ENCODE measurements at regions not wholly inside any gene's neighbourhood (a gene's known extent, or its start where the extent isn't known, plus 50 kb on each side); places are given as distances from the start of the nearest gene placed in this dataset.

DNA sequence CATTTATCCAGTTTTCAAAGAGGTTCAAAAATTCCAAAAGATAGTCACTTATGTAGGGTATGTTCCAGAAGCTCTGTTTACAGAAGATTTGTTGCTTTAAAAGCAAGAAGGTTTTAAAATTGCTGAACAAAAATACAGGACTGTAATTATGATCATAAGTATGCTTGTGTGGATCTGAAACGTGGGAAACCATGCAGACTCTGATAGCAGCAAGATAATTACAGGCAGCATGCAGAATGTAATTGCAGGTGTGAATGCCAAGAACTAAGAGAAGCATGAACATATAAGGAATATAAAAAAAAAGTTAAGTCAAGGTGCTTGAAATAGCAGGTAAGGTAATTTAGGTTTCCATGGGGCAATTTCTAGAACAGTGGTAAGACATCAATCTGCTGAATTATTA, 405.7 kb downstream of the ARL4A start:
- ChIA-PET CTCF (interaction anchor here (3.7 kb wide), 1 partner anchor 406 kb away, joined by 15 read pairs; the partner anchor contains the start of gene ARL4A), POLR2A (no interaction called here)
- Histone ChIP-seq H3K79me2 (ENCODE audit: control insufficient read depth, insufficient read depth, low read length) (no peaks in the 10 kb centered on the region), H3K36me3 (ENCODE audit: control insufficient read depth in 2 of 2, extremely low read depth in 1 of 2, insufficient read depth in 2 of 2, low read length in 2 of 2) (no peaks in the 10 kb centered on the region), H3K27ac (ENCODE audit: insufficient read depth, low read depth, low read length) (no peak overlapping the region), H3K9me1 (replicated peaks; ENCODE audit: control insufficient read depth, extremely low read depth, insufficient read depth, low read length) (no peaks in the 10 kb centered on the region), H4K20me1 (replicated peaks; ENCODE audit: control insufficient read depth, extremely low read depth, insufficient read depth, low read length) (no peaks in the 10 kb centered on the region), H3K4me1 (ENCODE audit: control insufficient read depth, extremely low read depth, insufficient read depth, low read length) (peaks cover 16% of the 10 kb centered on the region), H3K4me3 (replicated peaks in 1 of 3; ENCODE audit: insufficient read depth in 1 of 3, low read depth in 1 of 3, low read length in 3 of 3) (no peak overlapping the region), H3K4me2 (ENCODE audit: insufficient read depth, low read length) (no peak overlapping the region), H3K27me3 (ENCODE audit: control insufficient read depth in 2 of 2, insufficient read depth in 2 of 2, low read length in 2 of 2) (no peaks in the 10 kb centered on the region), H3K9ac (replicated peaks; ENCODE audit: extremely low read depth, insufficient read depth, low read length) (no peak overlapping the region), H2AFZ (ENCODE audit: low read depth, low read length) (no peak overlapping the region), H3K9me3 (replicated peaks; ENCODE audit: control insufficient read depth, insufficient read depth, low read length) (no peaks in the 10 kb centered on the region)
- no peak for TF ChIP-seq MYC (IDR thresholded peaks at IDR 0.05; ENCODE audit: low read depth, low read length)
- no peak for TF ChIP-seq POLR2A (IDR thresholded peaks at IDR 0.05; ENCODE audit: low read depth, low read length)
- TF ChIP-seq GATA2 (IDR thresholded peaks at IDR 0.05; ENCODE audit: insufficient read depth, insufficient read length, low read depth, low read length) = no peak
- no peak for TF ChIP-seq JUN (IDR thresholded peaks at IDR 0.05; ENCODE audit: borderline replicate concordance, insufficient read depth, insufficient read length, low read depth)
- TF ChIP-seq MAX (IDR thresholded peaks at IDR 0.05; ENCODE audit: insufficient read depth, insufficient read length) = no peak
- TF ChIP-seq, protein P1, sequence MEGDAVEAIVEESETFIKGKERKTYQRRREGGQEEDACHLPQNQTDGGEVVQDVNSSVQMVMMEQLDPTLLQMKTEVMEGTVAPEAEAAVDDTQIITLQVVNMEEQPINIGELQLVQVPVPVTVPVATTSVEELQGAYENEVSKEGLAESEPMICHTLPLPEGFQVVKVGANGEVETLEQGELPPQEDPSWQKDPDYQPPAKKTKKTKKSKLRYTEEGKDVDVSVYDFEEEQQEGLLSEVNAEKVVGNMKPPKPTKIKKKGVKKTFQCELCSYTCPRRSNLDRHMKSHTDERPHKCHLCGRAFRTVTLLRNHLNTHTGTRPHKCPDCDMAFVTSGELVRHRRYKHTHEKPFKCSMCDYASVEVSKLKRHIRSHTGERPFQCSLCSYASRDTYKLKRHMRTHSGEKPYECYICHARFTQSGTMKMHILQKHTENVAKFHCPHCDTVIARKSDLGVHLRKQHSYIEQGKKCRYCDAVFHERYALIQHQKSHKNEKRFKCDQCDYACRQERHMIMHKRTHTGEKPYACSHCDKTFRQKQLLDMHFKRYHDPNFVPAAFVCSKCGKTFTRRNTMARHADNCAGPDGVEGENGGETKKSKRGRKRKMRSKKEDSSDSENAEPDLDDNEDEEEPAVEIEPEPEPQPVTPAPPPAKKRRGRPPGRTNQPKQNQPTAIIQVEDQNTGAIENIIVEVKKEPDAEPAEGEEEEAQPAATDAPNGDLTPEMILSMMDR (IDR thresholded peaks at IDR 0.05; ENCODE audit: extremely low read depth in 1 of 2, insufficient read depth in 1 of 2, low read depth in 1 of 2, low read length in 2 of 2) = no peak
- TF ChIP-seq FOS (IDR thresholded peaks at IDR 0.05; ENCODE audit: borderline replicate concordance, insufficient read depth, low read length) = no peak
- no peak for TF ChIP-seq POLR2AphosphoS5 (IDR thresholded peaks at IDR 0.05; ENCODE audit: insufficient read depth, low read depth, low read length)
- no peak for TF ChIP-seq EZH2 (IDR thresholded peaks at IDR 0.05; ENCODE audit: borderline replicate concordance, low read depth, low read length, severe bottlenecking)
- DNase-seq (ENCODE audit: low read depth, low spot score) (no peak), FAIRE-seq (no peak)
- BruUV-seq (replicated peaks) = no TSS peak
- dilution Hi-C loops (cut with MboI; ENCODE audit: extremely low pct_ligation_motif_present, low sequenced_read_pairs) (no loop called here), intact Hi-C loops (cut with micrococcal nuclease) (no loop called here)

Data from endothelial cell of umbilical vein (primary cell).